22Rv1 (cell line): ENCODE measurements at regions not wholly inside any gene's neighbourhood (a gene's known extent, or its start where the extent isn't known, plus 50 kb on each side); places are given as distances from the start of the nearest gene placed in this dataset.

ENCODE experiments used
- ZFX ChIP-seq: fragments of 450-650 bp; IDR thresholded peaks from 2 replicates; pipeline ENCODE4 v1.6.1; 2017; ENCODE audit warnings: antibody characterized with exemption, borderline replicate concordance
- TF ChIP-seq, protein P1 (sequence below): fragments of 450-650 bp; IDR thresholded peaks from 2 replicates; pipeline ENCODE4 v1.5.1; 2017; ENCODE audit warnings: mild to moderate bottlenecking

DNA sequence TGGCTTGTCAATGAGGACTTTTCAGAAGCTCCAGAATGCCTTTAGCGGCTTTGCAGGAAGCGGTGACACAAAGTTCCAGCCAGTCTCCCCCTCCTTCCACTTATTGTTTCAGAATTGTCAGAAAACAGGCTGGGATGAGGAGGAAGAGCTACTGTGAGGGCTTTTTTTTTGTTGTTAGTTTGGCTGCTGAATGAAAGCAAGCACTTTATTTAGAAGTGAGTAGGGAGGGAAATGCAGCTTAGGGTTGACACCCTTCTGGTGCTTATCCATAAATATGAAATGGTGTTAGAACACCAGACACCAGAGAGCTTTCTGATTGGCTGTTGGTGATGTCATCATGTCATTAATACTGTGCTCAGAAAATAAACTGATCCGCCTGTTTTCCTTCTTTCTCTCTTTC lies 251.5 kb downstream of the SOX4 start:
- TF ChIP-seq, protein P1, sequence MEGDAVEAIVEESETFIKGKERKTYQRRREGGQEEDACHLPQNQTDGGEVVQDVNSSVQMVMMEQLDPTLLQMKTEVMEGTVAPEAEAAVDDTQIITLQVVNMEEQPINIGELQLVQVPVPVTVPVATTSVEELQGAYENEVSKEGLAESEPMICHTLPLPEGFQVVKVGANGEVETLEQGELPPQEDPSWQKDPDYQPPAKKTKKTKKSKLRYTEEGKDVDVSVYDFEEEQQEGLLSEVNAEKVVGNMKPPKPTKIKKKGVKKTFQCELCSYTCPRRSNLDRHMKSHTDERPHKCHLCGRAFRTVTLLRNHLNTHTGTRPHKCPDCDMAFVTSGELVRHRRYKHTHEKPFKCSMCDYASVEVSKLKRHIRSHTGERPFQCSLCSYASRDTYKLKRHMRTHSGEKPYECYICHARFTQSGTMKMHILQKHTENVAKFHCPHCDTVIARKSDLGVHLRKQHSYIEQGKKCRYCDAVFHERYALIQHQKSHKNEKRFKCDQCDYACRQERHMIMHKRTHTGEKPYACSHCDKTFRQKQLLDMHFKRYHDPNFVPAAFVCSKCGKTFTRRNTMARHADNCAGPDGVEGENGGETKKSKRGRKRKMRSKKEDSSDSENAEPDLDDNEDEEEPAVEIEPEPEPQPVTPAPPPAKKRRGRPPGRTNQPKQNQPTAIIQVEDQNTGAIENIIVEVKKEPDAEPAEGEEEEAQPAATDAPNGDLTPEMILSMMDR: no peak
- TF ChIP-seq ZFX: no peak
